NCI-H2081 (cell line): ENCODE measurements at regions not wholly inside any gene's neighbourhood (a gene's known extent, or its start where the extent isn't known, plus 50 kb on each side); places are given as distances from the start of the nearest gene placed in this dataset.
"Not testable (repeated sequence)": the region's sequence is repeated elsewhere in the genome, so short reads cannot be mapped to it uniquely, and the experiment has no call there.

ENCODE experiments used
- DNase-seq, 2 experiments: peaks; one replicate each; lab custom pipeline; 2025; lab: John Stamatoyannopoulos, UW

DNA sequence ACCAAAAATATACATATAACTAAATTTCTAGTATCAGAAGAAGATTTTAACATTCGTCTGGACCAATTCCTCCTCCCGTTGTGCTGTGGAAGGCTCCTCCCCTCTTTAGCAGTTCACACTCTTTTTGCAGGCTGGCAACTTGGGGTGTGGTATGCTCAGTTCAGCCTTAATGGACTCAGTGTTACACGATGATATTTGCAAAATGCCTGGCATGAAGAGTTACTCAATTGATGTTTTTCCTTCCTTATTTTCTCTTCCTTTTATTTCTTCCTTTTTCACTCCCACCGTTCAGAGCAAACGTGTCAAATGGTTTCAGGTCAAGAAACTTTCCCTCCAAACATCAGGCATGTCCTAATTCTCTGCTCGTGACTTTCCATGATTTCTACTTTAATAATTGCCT is 248.3 kb downstream of the PHF14 start:
- DNase-seq, result no peak

- DNase-seq, result no peak
These were observed 250.9 kb downstream of the PHF14 start for GRCh38 chr7:11224535-11224934.

GRCh38 chr7:11228515-11228914 is 254.8 kb downstream of the PHF14 start:
- peak in 1 of 2 experiments; percentile 4 for DNase-seq

- DNase-seq, result no peak
These were observed 257.5 kb downstream of the PHF14 start for GRCh38 chr7:11231190-11231589.

- no peak for DNase-seq
These were observed 258.8 kb downstream of the PHF14 start for GRCh38 chr7:11232462-11232861.

DNA sequence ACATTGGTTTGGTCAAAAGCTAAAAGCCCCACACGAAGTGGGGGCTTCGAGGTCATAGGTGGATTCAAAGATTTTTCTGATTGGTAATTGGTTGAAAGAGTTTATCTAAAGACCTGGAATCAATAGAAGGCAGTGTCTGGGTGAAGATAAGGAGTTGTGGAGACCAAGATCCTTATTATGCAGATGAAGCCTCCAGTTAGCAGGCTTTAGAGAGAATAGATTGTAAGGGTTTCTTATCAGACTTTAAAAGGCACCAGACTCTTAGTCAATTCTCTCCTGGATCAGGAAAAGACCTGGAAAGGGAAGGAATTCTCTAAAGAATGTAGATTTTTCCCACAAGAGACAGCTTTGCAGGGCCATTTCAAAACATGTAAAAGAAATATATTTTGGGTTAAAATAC is 260.2 kb downstream of the PHF14 start:
- DNase-seq, result no peak

DNA sequence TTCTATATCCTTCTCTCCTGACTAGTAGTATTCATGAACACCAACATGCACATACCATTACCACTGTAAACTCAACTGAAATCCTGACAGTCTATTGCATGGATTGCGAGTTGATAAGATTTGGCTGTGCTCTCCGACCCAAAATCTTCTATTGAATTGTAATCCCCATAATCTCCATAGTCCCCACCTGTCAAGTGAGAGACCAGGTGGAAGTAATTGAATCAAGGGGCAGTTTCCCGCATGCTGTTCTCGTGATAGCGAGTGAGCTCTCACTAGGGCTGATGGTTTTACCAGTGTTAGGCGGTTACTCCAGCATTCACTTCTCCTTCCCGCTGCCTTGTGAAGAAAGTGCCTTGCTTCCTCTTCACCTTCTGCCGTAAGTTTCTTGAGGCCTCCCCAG is 261.8 kb downstream of the PHF14 start:
- DNase-seq, result no peak

GRCh38 chr7:11236680-11237079 is 263.0 kb downstream of the PHF14 start:
- no peak for DNase-seq

GRCh38 chr7:11237742-11238141 is 264.1 kb downstream of the PHF14 start:
- no peak for DNase-seq

DNA sequence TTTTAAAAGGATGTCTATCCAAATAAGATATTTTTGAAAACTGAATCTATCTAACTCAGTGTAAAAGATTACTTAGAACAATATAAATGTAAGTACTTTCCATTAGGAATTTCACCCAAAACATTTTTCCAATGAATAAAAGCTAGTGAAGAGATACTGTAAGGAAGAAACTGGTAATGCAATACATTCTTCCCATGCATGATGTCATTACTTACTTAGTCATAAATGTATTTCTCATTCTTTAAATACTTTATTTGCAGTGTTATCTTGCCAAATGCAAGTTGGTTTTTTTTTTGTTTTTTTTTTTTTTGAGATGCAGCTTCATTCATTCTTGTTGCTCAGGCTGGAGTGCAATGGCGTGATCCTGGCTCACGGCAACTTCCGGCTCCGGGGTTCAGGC is 265.6 kb downstream of the PHF14 start:
- no peak for DNase-seq

GRCh38 chr7:11243739-11244138 is 270.1 kb downstream of the PHF14 start:
- no peak for DNase-seq

- DNase-seq, result no peak
These were observed 270.5 kb downstream of the PHF14 start for GRCh38 chr7:11244149-11244548.

DNA sequence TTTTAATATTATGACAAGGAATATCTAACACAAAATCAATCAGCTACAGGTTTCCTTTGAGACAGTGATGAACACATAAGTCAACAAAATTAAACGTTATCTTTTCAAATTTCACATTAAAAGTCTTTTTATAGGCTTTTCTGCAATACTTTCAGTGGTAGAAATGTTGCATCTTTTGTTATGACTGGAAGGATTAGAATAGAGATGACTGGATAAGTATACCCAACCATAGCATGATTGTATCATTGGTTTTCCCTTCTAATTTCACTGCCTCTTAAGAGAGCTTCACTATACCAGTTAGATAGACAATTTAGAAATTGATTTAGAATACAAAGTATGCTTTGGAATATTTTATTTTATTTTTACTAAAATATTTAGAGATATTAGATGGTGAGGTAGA is 273.9 kb downstream of the PHF14 start:
- DNase-seq, result no peak

DNA sequence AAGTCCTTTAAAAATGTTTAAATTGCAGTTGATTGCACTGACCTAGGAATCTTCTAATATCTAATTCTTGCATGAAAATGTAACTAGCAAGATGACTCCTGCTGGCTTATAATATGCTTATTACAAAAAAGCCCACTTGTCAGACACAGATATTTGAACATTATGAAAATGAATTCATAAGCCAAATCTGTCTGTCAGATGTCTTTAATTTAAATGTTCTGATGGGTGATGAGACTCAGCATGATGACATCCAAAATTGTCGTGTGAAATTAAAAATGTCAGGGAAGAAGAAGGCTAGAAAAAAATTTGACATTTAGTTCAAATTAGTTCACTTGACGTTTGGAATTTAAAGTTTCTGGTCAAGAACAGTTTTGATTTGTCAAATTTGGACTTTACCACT is 277.8 kb downstream of the PHF14 start:
- no peak for DNase-seq

DNA sequence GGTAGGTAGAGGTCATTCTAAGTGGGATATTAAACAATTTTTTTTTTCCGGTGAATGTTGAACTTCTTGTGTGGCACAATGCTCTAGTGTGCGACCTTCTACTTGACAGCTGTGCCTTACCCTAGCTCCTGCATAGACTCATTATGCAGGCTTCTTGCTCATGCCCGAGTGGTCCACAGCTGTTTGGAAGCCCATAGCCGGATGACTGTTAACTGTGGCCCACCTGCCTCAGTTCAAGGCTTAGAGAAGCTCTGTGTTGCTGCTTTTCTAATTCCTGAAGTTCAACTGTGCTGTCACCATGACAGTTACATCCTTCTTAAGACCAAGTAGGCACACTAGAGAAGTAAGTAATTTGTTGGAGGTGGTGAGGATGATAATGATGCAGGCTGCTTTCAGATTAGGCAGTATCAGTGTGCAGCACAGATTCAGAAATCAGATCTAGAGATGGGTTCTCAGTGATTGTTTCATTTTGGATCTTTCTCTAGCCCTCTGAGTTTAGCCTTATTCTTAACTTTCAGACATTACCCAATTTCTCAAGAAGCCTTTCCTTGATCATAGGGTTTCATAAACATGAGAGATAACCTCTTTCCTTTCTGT is 278.4 kb downstream of the PHF14 start:
- DNase-seq, result no peak

DNA sequence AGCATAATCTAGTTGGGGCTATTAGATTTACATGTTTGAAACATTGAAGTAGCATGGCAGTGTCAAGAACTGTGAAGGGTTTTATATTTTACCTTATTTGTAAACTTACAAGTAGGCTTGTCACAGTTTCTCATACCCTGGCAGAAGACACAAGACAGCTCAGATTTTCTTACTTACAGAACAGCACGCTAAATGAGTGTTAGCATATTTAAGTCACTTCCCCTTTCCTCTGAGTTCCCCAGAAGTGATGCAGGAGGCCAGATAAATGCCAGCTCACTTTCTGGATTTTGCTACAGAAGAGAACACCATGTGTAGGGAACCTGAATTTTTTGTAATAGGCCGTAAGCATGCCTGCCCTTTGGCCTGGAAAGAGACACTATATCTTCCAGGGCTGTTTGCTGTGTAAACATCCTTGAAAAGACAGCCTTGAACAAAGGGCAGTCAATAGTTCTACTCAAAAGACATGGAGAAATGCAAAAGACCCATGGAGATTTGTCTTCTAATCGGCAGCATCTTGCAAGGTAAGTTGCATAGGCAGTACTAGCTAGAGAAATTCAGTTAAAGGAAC is 279.1 kb downstream of the PHF14 start:
- DNase-seq, result no peak

DNA sequence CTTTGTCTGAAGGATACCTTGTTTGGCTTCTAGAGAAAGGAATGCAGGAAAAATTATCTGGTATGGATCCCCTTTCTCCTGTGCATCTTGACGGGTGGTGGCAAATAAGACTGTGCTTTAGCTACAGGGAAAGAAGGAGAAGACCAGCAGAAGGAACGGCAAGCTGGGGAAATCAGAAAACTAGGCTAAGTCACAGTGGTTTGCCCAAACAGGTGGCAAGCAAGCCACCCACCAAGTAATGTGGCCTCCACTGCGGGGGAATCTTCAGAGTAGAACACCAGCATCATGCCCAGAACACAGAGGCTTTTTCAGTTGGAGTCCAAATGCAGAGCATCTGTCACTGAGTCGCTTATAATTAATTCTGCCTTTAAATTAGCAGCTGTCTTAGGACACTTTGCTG is 282.8 kb downstream of the PHF14 start:
- DNase-seq, result no peak

GRCh38 chr7:11261470-11261869 is 287.8 kb downstream of the PHF14 start:
- peak; percentile 82 to 91 for DNase-seq

DNA sequence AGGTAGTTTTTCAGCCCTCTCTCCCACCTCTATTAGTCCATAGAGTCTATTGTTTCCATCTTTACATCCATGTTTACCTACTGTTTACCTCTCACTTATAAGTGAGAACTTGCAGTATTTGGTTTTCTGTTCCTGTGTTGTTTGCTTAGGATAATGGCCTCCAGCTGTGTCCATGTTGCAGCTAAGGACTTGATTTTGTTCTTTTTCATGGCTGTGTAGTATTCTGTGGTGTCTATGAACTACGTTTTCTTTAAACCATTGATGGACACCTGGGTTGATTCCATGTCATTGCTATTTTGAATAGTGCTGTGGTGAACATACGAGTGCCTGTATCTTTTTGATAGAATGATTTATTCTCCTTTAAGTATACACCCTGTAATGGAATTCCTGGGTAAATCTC is 292.4 kb downstream of the PHF14 start:
- DNase-seq, result no peak

DNA sequence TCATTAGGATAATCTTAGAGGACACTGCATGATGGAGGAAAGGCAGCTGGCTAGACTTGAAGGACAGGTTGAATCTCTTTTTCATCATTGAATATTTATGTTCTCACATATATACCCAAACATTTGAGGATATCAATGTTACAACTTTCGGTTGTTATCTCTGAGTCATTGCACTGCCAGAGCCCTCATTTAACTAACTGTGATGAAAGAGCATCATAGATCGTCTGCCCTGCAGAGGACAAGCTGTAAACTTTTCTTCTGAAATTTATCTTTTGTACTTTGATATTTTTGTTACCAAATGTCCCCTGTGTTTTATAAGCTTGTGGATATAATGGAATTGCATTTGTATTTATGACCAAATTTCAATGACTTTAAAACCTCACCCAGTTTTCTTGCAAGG is 298.7 kb downstream of the PHF14 start:
- DNase-seq, result no peak

DNA sequence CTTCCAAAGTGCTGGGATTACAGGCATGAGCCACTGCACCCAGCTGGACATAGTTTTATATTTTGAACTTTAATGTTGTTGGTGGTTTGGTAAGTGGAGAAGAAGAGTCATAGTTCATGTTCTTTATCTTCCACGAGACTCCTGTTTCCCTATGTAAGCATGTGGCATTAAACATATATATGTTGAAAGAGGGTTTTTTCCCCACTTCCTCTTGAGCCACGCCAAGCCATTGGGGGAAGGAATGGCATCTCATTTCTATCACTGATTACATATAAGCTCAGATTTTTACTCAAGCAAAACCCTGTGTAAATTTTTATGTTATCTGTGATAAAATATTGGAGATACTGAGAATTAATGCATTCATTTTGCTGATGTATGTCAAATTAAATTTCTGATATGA is 300.4 kb downstream of the PHF14 start:
- no peak for DNase-seq

GRCh38 chr7:11281953-11282352 is 308.3 kb downstream of the PHF14 start:
- DNase-seq, result no peak

- DNase-seq, result not testable (repeated sequence)
These were observed 309.9 kb downstream of the PHF14 start for GRCh38 chr7:11283584-11283983.

- DNase-seq, result no peak
These were observed 317.2 kb downstream of the PHF14 start for GRCh38 chr7:11290863-11291262.
